ENCODE measurements at regions not wholly inside any gene's neighbourhood (a gene's known extent, or its start where the extent isn't known, plus 50 kb on each side); places are given as distances from the start of the nearest gene placed in this dataset.

- Histone ChIP-seq H3K27me3 (no peaks in the 10 kb centered on the region), H3K4me3 (no peak overlapping the region), H3K27ac (no peak overlapping the region), H3K9me3 (no peaks in the 10 kb centered on the region), H3K4me1 (peaks cover 0 to 10% (median 10%) of the 10 kb centered on the region in 3 donors), H3K36me3 (no peaks in the 10 kb centered on the region)
- 78 to 82% methylated on average over 3 of the region's 3 CpGs for WGBS, 2 donors
- DNase-seq = no peak
- intact Hi-C loops (cut with DNase I) = no loop called here
- TF ChIP-seq POLR2A (IDR thresholded peaks at IDR 0.05) = no peak
- no peak for TF ChIP-seq CTCF (IDR thresholded peaks at IDR 0.05)
Observed at GRCh38 chr11:111172321-111172862, 73.1 kb upstream of the POU2AF2 start.

- WGBS, 2 donors = 87 to 93% methylated on average over 11 of the region's 11 CpGs
Observed at GRCh38 chr11:111170761-111171379, 74.7 kb upstream of the POU2AF2 start.

GRCh38 chr11:111169367-111169766, 76.2 kb upstream of the POU2AF2 start:
- TF ChIP-seq POLR2A (IDR thresholded peaks at IDR 0.05) = no peak
- TF ChIP-seq CTCF (IDR thresholded peaks at IDR 0.05) = no peak
- 90 to 91% methylated on average over 5 of the region's 5 CpGs for WGBS, 2 donors
- intact Hi-C loops (cut with DNase I) = no loop called here
- Histone ChIP-seq H3K9me3 (no peaks in the 10 kb centered on the region), H3K36me3 (no peaks in the 10 kb centered on the region), H3K4me1 (no peaks in the 10 kb centered on the region), H3K27ac (no peak overlapping the region), H3K27me3 (no peaks in the 10 kb centered on the region), H3K4me3 (no peak overlapping the region)
- DNase-seq = no peak

More at GRCh38 chr11:111170761-111171379, 74.7 kb upstream of the POU2AF2 start:
- DNase-seq = no peak
- no peaks in the 10 kb centered on the region for H3K9me3 ChIP-seq
- no peak overlapping the region for H3K27ac ChIP-seq
- intact Hi-C loops (cut with DNase I) = no loop called here
- no peak for TF ChIP-seq POLR2A (IDR thresholded peaks at IDR 0.05)
- TF ChIP-seq CTCF (IDR thresholded peaks at IDR 0.05) = no peak
- H3K4me3 ChIP-seq = no peak overlapping the region
- H3K4me1 ChIP-seq = no peaks in the 10 kb centered on the region
- H3K27me3 ChIP-seq = no peaks in the 10 kb centered on the region
- no peaks in the 10 kb centered on the region for H3K36me3 ChIP-seq

- H3K4me1 ChIP-seq = no peaks in the 10 kb centered on the region
- 86 to 89% methylated on average over 2 of the region's 2 CpGs for WGBS, 2 donors
- no peaks in the 10 kb centered on the region for H3K9me3 ChIP-seq
- intact Hi-C loops (cut with DNase I) = no loop called here
- H3K27me3 ChIP-seq = no peaks in the 10 kb centered on the region
- no peak overlapping the region for H3K4me3 ChIP-seq
- DNase-seq = no peak
- no peaks in the 10 kb centered on the region for H3K36me3 ChIP-seq
- H3K27ac ChIP-seq = no peak overlapping the region
- TF ChIP-seq CTCF (IDR thresholded peaks at IDR 0.05) = no peak
- no peak for TF ChIP-seq POLR2A (IDR thresholded peaks at IDR 0.05)
Observed at GRCh38 chr11:111168871-111169270, 76.7 kb upstream of the POU2AF2 start.

GRCh38 chr11:111167666-111168065, 77.9 kb upstream of the POU2AF2 start:
- TF ChIP-seq CTCF (IDR thresholded peaks at IDR 0.05) = no peak
- TF ChIP-seq POLR2A (IDR thresholded peaks at IDR 0.05) = no peak
- Histone ChIP-seq H3K27ac (no peak overlapping the region), H3K9me3 (no peaks in the 10 kb centered on the region), H3K4me3 (no peak overlapping the region), H3K4me1 (no peaks in the 10 kb centered on the region), H3K36me3 (no peaks in the 10 kb centered on the region), H3K27me3 (no peaks in the 10 kb centered on the region)
- intact Hi-C loops (cut with DNase I) = no loop called here
- DNase-seq = no peak
- 78 to 80% methylated on average over 2 of the region's 2 CpGs for WGBS, 2 donors
